HG02973 (cell line): ENCODE measurements at regions not wholly inside any gene's neighbourhood (a gene's known extent, or its start where the extent isn't known, plus 50 kb on each side); places are given as distances from the start of the nearest gene placed in this dataset.

ENCODE experiments used
- ATAC-seq: cut with Tn5 transposase; IDR thresholded peaks from one replicate; pipeline ENCODE4 v1.9.1; 2021; ENCODE audit warnings: moderate library complexity; ENCODE audit not compliant: unreplicated experiment

GRCh38 chr3:46114323-46114988 is 87.2 kb upstream of the XCR1 start:
- no peak for ATAC-seq

- ATAC-seq = no peak
Measured at GRCh38 chr3:46113608-46114007, 86.3 kb upstream of the XCR1 start.

GRCh38 chr3:46112984-46113383 is 85.7 kb upstream of the XCR1 start:
- ATAC-seq = no peak

GRCh38 chr3:46112296-46112695 is 85.0 kb upstream of the XCR1 start:
- no peak for ATAC-seq

GRCh38 chr3:46110701-46111493 is 83.6 kb upstream of the XCR1 start:
- ATAC-seq = peak; percentile 89

GRCh38 chr3:46107682-46108081 is 80.4 kb upstream of the XCR1 start:
- no peak for ATAC-seq

DNA sequence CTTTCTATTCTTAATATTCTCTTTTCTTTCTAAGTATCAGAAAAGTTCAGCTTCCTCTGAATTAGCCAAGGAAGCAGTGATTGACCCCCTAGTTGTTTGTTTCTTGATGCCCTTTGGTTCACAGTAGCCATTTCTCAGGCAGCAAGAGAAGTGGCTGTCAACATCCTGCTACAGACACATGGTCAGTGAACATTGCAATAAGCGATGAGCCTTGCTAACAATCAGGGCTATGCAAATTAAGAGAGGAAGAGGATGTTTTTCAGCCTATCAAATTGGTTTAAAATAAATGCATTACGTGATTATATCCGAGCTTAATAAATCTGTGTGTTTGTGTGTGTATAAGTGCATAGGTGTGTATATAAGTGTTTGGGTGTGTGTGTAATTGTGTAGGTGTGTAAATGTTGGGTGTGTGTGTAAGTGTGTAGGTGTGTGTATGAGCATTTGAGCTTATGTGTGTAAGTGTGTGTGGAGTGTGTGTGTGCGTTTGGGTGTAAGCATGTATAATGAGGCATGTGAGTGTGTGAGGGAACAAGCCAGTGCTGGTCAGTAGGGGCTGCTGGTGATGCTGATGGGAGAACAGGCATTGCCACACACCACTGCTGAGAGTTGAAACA is 78.1 kb upstream of the XCR1 start:
- no peak for ATAC-seq

DNA sequence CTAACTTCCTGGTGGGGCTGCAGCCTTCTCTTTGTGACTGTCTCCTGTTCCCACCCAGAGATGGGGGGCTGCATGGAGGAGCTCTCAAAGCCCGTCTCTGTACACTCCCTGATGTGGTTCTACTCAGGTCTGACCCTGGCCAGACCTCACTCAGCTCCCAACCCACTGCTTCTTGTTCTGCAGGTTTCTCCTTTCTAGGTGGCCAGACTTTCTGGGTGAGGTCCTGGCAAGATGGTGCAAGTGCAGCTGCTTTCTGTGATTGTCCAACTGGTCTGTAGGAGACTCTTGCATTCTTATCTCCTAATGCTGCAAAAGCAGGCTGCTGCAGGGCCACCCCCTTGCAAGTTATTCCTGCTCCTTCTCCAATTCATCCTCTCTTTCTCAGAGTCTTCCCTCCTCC is 77.4 kb upstream of the XCR1 start:
- ATAC-seq = no peak

- ATAC-seq = no peak
Measured at GRCh38 chr3:46102780-46103130, 75.5 kb upstream of the XCR1 start.

DNA sequence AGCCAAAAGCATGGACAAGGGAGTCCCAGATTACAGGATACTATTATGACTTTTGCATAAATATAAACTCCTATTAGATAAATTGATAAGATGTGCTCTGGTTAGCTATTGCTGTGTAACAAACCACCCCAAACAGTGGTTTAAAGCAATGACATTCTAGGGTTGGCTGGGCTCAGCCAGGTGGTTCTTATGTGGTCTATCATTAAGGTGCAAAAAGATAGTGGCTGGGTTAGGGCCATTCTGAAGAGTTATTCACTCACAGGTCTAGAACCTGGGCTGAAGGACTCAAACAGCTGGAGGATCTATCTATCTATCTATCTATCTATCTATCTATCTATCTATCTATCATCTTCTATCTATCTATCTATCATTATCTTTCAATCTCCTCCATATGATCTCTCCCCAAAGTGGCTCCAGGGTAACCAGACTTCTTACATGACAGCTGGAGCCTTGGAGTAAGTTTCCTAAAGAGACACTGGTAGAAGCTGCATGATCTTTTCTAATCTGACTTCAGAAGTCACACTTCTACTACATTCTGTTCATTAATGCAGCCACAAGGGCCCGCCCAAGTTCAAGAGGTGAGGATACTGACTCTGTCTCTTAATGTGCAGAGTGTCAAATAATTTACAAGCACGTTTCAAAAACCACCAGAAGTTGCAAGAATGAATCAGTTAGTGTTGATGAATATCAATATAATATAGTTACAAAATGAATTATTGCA is 74.9 kb upstream of the XCR1 start:
- no peak for ATAC-seq

DNA sequence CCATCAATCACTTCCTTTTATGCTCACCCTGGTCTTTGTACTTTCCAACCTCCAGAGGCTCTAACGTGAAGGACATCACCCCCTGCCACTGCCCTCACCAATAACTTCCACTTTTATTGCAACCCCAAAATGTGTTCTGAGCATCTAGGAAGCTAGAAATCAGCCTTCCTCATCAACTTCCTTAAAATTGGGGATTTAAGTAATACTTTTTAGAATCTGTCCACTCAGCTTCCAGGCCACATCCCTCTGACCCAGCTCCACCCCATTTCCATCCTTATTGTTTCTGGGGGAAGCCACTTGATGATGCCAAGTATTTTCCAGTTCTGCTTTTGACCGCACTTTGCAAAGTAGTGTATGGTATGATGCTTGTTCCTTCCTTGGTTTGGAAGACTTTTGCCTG is 73.5 kb upstream of the XCR1 start:
- no peak for ATAC-seq

GRCh38 chr3:46098319-46098761 is 71.1 kb upstream of the XCR1 start:
- peak; percentile 30 for ATAC-seq

DNA sequence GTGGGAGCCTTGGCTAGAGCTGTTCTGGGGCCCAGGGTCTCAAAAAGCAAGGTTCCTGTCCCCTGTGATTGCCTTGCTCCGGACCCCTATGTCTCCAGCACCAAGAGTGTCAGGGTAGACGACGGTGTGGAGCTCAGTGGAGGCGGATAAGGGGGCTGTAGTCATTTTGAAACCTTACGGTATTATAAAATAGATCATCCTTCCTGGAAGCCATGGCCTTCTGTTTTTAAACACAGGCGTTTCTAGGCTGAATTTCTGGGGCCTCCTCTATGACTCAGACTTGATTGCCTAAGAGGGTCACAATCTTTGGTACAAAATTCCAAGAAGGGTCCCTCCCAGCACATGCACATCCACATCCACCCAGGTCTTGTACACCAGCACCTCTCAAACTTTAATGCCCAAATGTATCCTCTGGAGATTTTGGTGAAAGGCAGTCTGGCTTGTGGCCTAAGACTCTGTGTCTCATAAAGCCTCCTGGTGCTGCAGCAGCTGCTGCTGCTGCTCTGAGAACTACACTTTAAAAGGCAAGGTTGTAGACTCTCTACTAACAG is 70.5 kb upstream of the XCR1 start:
- peak; percentile 26 for ATAC-seq

GRCh38 chr3:46096781-46097180 is 69.5 kb upstream of the XCR1 start:
- no peak for ATAC-seq

DNA sequence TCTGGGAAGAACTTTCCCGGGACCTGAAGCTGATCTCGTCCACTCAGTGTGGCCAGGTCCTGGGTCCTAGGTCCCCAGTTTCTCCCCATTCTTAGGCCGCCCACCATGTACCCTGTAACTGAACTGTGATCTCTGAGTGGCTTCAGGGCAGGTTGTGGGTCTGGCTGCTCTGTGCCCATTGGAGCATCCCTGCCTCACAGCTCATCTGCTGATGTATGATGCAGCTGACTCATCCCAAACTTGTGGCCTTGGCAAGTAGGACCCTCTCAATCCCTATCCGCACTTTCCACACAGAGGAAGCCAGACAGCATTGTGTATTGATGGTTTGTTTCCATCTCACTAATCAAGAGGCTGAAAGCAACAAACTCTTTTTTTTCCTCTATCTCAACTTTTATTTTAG is 69.1 kb upstream of the XCR1 start:
- no peak for ATAC-seq

DNA sequence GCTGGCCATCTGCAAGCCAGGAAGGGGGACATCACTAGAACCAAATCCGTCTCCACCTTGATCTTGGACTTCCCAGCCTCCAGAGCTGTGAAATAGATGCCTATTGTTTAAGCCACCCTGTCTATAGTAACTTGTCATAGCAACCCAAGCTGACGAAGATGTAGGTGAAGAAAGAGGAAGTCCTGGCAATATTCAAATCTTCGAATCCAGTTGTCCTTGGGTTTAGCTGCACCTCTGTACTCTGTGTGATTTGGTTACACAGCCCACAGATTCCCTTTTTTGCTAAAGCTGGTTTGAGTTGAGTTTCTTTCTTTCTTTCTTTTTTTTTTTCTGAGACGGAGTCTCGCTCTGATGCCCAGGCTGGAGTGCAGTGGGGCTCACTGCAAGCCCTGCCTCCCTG is 68.0 kb upstream of the XCR1 start:
- peak; percentile 61 for ATAC-seq

DNA sequence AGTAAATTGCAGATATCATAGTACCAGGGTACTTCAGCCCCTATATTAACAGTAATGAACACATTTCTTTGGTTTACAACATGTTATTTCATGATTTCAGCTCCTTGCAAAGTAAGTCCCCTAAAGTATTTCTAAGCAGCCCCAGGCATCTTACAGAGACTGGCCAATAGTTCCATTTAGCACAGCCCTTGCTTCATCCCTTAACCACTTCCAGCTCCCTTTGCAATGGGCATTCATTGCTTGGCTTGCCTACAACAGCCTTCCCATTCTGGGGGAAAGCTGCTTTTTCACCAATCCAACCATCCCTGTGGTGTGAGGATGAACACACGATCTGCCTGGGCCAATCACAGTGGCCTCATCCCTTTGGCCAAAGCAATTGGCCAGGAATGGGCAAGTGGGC is 67.2 kb upstream of the XCR1 start:
- no peak for ATAC-seq

- no peak for ATAC-seq
Measured at GRCh38 chr3:46093966-46094365, 66.7 kb upstream of the XCR1 start.

- ATAC-seq = no peak
Measured at GRCh38 chr3:46093327-46093942, 66.2 kb upstream of the XCR1 start.

DNA sequence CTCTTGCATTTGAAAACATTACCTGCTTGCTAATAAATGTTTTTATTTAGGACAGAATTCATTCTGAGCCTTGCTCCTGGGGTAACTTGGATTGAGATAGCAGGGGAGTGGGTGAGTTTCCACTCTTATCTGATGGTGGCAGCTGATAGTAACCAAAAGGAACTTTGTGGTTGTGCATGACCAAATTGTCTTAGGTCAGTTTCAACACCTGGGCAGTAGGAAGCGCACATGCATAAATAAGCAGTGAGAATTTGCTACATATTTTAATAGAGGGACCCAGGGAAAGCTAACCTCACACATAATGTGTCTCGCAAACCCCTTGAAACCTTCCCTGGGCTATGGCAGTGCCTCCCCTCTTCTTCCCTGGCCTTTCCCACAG is 65.4 kb upstream of the XCR1 start:
- ATAC-seq = no peak
